GM08714 (cell line): ENCODE measurements at regions not wholly inside any gene's neighbourhood (a gene's known extent, or its start where the extent isn't known, plus 50 kb on each side); places are given as distances from the start of the nearest gene placed in this dataset.

Source experiments
- H3K4me3 ChIP-seq: fragments of 200-500 bp; sonication (Bioruptor generic); 2 replicates; pipeline ENCODE4 v1.5.1; 2014; ENCODE audit warnings: mild to moderate bottlenecking, low read length, inconsistent platforms
- ZNF274 ChIP-seq: IDR thresholded peaks from 2 replicates; pipeline ENCODE4 v1.6.1; 2012; ENCODE audit warnings: mild to moderate bottlenecking, low read depth, low read length

GRCh38 chr22:49213731-49214352, 613.8 kb downstream of the BRD1 start:
- H3K4me3 ChIP-seq: no peak overlapping the region
- TF ChIP-seq ZNF274: no peak

- H3K4me3 ChIP-seq: no peak overlapping the region
- TF ChIP-seq ZNF274: no peak
These were observed 615.2 kb downstream of the BRD1 start for GRCh38 chr22:49212466-49212865.

- no peak overlapping the region for H3K4me3 ChIP-seq
- no peak for TF ChIP-seq ZNF274
These were observed 615.7 kb downstream of the BRD1 start for GRCh38 chr22:49212002-49212401.

- TF ChIP-seq ZNF274: no peak
- H3K4me3 ChIP-seq: no peak overlapping the region
These were observed 616.5 kb downstream of the BRD1 start for GRCh38 chr22:49211176-49211575.

- H3K4me3 ChIP-seq: no peak overlapping the region
- no peak for TF ChIP-seq ZNF274
These were observed 617.1 kb downstream of the BRD1 start for GRCh38 chr22:49210606-49211005.

GRCh38 chr22:49209452-49210195, 618.0 kb downstream of the BRD1 start:
- H3K4me3 ChIP-seq: no peak overlapping the region
- TF ChIP-seq ZNF274: no peak

- no peak for TF ChIP-seq ZNF274
- H3K4me3 ChIP-seq: no peak overlapping the region
These were observed 618.9 kb downstream of the BRD1 start for GRCh38 chr22:49208768-49209252.

GRCh38 chr22:49208004-49208402, 619.7 kb downstream of the BRD1 start:
- no peak for TF ChIP-seq ZNF274
- H3K4me3 ChIP-seq: no peak overlapping the region

GRCh38 chr22:49207008-49208003, 620.4 kb downstream of the BRD1 start:
- no peak overlapping the region for H3K4me3 ChIP-seq
- no peak for TF ChIP-seq ZNF274

- TF ChIP-seq ZNF274: no peak
- no peak overlapping the region for H3K4me3 ChIP-seq
These were observed 621.4 kb downstream of the BRD1 start for GRCh38 chr22:49206281-49206680.

- no peak for TF ChIP-seq ZNF274
- H3K4me3 ChIP-seq: no peak overlapping the region
These were observed 622.2 kb downstream of the BRD1 start for GRCh38 chr22:49205483-49205800.

- no peak for TF ChIP-seq ZNF274
- H3K4me3 ChIP-seq: no peak overlapping the region
These were observed 622.8 kb downstream of the BRD1 start for GRCh38 chr22:49204599-49205482.

- TF ChIP-seq ZNF274: no peak
- no peak overlapping the region for H3K4me3 ChIP-seq
These were observed 623.6 kb downstream of the BRD1 start for GRCh38 chr22:49203859-49204598.
